OCI-LY1 (cell line): ENCODE measurements at regions not wholly inside any gene's neighbourhood (a gene's known extent, or its start where the extent isn't known, plus 50 kb on each side); places are given as distances from the start of the nearest gene placed in this dataset.

Experiments
- H2AFZ ChIP-seq: fragments of 200-600 bp; sonication (generic), shearing (Covaris generic); 2 replicates; pipeline ENCODE4 v1.6.0; 2014; ENCODE audit warnings: antibody characterized with exemption, mild to moderate bottlenecking, low read length
- H3F3A ChIP-seq: fragments of 200-600 bp; sonication (generic), shearing (Covaris generic); 2 replicates; pipeline ENCODE4 v1.6.0; 2014; ENCODE audit warnings: mild to moderate bottlenecking, antibody characterized with exemption, low read length, moderate library complexity; ENCODE audit not compliant: insufficient read depth
- H3K27ac ChIP-seq: fragments of 200-600 bp; sonication (generic); 2 replicates; pipeline ENCODE4 v1.5.1; 2014; ENCODE audit warnings: low read length, mixed run types, mild to moderate bottlenecking, low read depth; ENCODE audit not compliant: poor library complexity, severe bottlenecking
- H3K27me3 ChIP-seq: fragments of 200-600 bp; sonication (generic); 2 replicates; pipeline ENCODE4 v1.6.0; 2014; ENCODE audit warnings: antibody characterized with exemption, mild to moderate bottlenecking, low read length, moderate library complexity; ENCODE audit not compliant: insufficient read depth
- H3K36me3 ChIP-seq: fragments of 200-600 bp; sonication (generic); 2 replicates; pipeline ENCODE4 v1.6.1; 2014; ENCODE audit warnings: mild to moderate bottlenecking, antibody characterized with exemption, low read length, moderate library complexity, mixed read lengths; ENCODE audit not compliant: insufficient read depth
- H3K4me1 ChIP-seq: fragments of 200-600 bp; sonication (generic); 2 replicates; pipeline ENCODE4 v1.5.1; 2014; ENCODE audit warnings: mild to moderate bottlenecking, low read length, moderate library complexity; ENCODE audit not compliant: insufficient read depth, severe bottlenecking
- H3K4me2 ChIP-seq: fragments of 200-600 bp; sonication (generic), shearing (Covaris generic); 2 replicates; pipeline ENCODE4 v1.6.1; 2014; ENCODE audit warnings: low read length
- H3K4me3 ChIP-seq: fragments of 200-600 bp; sonication (generic); 2 replicates; pipeline ENCODE4 v1.5.1; 2014; ENCODE audit warnings: low read length, low read depth, mild to moderate bottlenecking, mixed read lengths; ENCODE audit not compliant: poor library complexity, severe bottlenecking
- H3K79me2 ChIP-seq: fragments of 200-600 bp; shearing (Covaris generic); 2 replicates; pipeline ENCODE4 v1.6.1; 2016; ENCODE audit warnings: mixed run types, low read length, mixed read lengths; ENCODE audit not compliant: insufficient read depth
- H3K9ac ChIP-seq: fragments of 200-600 bp; sonication (generic), shearing (Covaris generic); 2 replicates; pipeline ENCODE4 v1.6.1; 2014; ENCODE audit warnings: mild to moderate bottlenecking, low read length, mixed read lengths
- H3K9me2 ChIP-seq: fragments of 200-600 bp; sonication (generic), shearing (Covaris generic); 2 replicates; pipeline ENCODE4 v1.6.1; 2014; ENCODE audit warnings: low read depth, mild to moderate bottlenecking, low read length, mixed read lengths
- H3K9me3 ChIP-seq: fragments of 200-600 bp; shearing (Covaris generic); 2 replicates; pipeline ENCODE4 v1.6.1; 2014; ENCODE audit warnings: low read length, mixed read lengths
- H4K20me1 ChIP-seq: fragments of 200-600 bp; sonication (generic), shearing (Covaris generic); 2 replicates; pipeline ENCODE4 v1.6.0; 2016; ENCODE audit warnings: mild to moderate bottlenecking, low read length; ENCODE audit not compliant: insufficient read depth
- CTCF ChIP-seq: fragments of 200-600 bp; sonication (generic), shearing (Covaris generic); IDR thresholded peaks from 2 replicates; pipeline ENCODE4 v1.5.1; 2017; ENCODE audit warnings: mild to moderate bottlenecking, antibody characterized with exemption, low read length, moderate library complexity, mixed read lengths
- EZH2 ChIP-seq: fragments of 200-600 bp; sonication (generic), shearing (Covaris generic); IDR thresholded peaks from 2 replicates; pipeline ENCODE4 v1.8.0; 2017; ENCODE audit warnings: borderline replicate concordance, mixed run types, mild to moderate bottlenecking, antibody characterized with exemption, low read length, moderate library complexity, mixed read lengths

GRCh38 chr15:85926834-85927233 is 132.1 kb upstream of the KLHL25 start:
- Histone ChIP-seq H3K9me2 (no peaks in the 10 kb centered on the region), H4K20me1 (no peaks in the 10 kb centered on the region), H3K27ac (no peak overlapping the region), H3K36me3 (no peaks in the 10 kb centered on the region; the same call in 1 of the 2 replicates), H3K4me2 (no peak overlapping the region), H3K27me3 (no peaks in the 10 kb centered on the region), H3K4me3 (no peak overlapping the region), H2AFZ (no peak overlapping the region), H3K9ac (no peak overlapping the region), H3K79me2 (no peaks in the 10 kb centered on the region), H3K9me3 (no peaks in the 10 kb centered on the region), H3F3A (no peaks in the 10 kb centered on the region), H3K4me1 (peaks cover 37% of the 10 kb centered on the region)
- TF ChIP-seq CTCF (no peak), EZH2 (no peak)

GRCh38 chr15:85927931-85928537 is 133.3 kb upstream of the KLHL25 start:
- Histone ChIP-seq H3K9me2 (no peaks in the 10 kb centered on the region), H3K4me2 (no peak overlapping the region), H4K20me1 (no peaks in the 10 kb centered on the region), H3K9ac (no peak overlapping the region), H3K27ac (no peak overlapping the region), H3K27me3 (no peaks in the 10 kb centered on the region), H3F3A (no peaks in the 10 kb centered on the region), H3K4me1 (peaks cover 40% of the 10 kb centered on the region), H3K4me3 (no peak overlapping the region), H3K36me3 (no peaks in the 10 kb centered on the region; the same call in 1 of the 2 replicates), H2AFZ (no peak overlapping the region), H3K9me3 (no peaks in the 10 kb centered on the region), H3K79me2 (no peaks in the 10 kb centered on the region)
- TF ChIP-seq CTCF (no peak), EZH2 (no peak)

- TF ChIP-seq CTCF (no peak), EZH2 (no peak)
- no peaks in the 10 kb centered on the region for H3F3A ChIP-seq
- no peaks in the 10 kb centered on the region for H3K9me3 ChIP-seq
- no peak overlapping the region for H3K4me3 ChIP-seq
- no peak overlapping the region for H3K4me2 ChIP-seq
- H3K9ac ChIP-seq = no peak overlapping the region
- no peak overlapping the region for H2AFZ ChIP-seq
- peaks cover 57% of the 10 kb centered on the region for H3K4me1 ChIP-seq
- no peaks in the 10 kb centered on the region; the same call in 1 of the 2 replicates for H3K36me3 ChIP-seq
- no peaks in the 10 kb centered on the region for H3K27me3 ChIP-seq
- no peak overlapping the region for H3K27ac ChIP-seq
- no peaks in the 10 kb centered on the region for H3K9me2 ChIP-seq
- no peaks in the 10 kb centered on the region for H4K20me1 ChIP-seq
- H3K79me2 ChIP-seq = no peaks in the 10 kb centered on the region
Measured at GRCh38 chr15:85929786-85930185, 135.1 kb upstream of the KLHL25 start.
